Bronchial epithelial cell (primary cell): ENCODE measurements at regions not wholly inside any gene's neighbourhood (a gene's known extent, or its start where the extent isn't known, plus 50 kb on each side); places are given as distances from the start of the nearest gene placed in this dataset.

Experiments used
- DNase-seq: peaks from one replicate; pipeline ENCODE4 v3.0.0-alpha.2; 2010; ENCODE audit warnings: low read depth
- FAIRE-seq: peaks from 2 replicates; lab custom pipeline; 2011; peaks lifted over from hg19 to GRCh38; lab: Jason Lieb, UNC
- H3K27me3 ChIP-seq: 2 replicates; pipeline ENCODE4 v1.5.1; 2011; ENCODE audit warnings: low read length; ENCODE audit not compliant: control insufficient read depth, insufficient read depth
- H3K36me3 ChIP-seq: 2 replicates; pipeline ENCODE4 v1.5.1; 2011; ENCODE audit warnings: low read length; ENCODE audit not compliant: control insufficient read depth, insufficient read depth
- H3K4me3 ChIP-seq: 2 replicates; pipeline ENCODE4 v1.5.1; 2011; ENCODE audit warnings: mild to moderate bottlenecking, low read depth, low read length, control low read depth
- CTCF ChIP-seq: IDR thresholded peaks from 2 replicates; pipeline ENCODE4 v1.5.1; 2011; ENCODE audit warnings: mild to moderate bottlenecking, moderate library complexity, low read length, control low read depth, inconsistent platforms; ENCODE audit not compliant: insufficient read depth, severe bottlenecking

DNA sequence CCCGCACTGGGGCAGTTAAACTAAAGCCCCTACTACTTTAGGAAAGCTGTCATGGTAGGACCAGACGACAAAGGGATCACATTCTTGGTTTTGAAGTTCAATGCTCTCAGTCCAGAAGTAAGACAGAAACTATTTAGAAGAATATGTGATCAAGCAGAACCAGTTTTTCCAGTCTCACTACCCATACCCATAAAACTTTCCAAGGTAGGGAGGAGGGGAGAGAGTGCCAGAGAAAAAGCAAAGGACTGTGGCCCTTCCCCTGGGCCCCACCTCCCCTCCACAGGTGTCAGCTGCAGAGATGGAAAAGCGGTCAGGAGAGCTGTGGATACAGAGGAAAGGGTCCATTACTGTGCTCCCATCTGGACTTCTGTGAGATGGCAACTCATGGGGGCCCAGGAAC is 587.1 kb downstream of the SOX6 start:
- TF ChIP-seq CTCF: no peak
- Histone ChIP-seq H3K4me3 (no peak overlapping the region), H3K27me3 (no peaks in the 10 kb centered on the region), H3K36me3 (no peaks in the 10 kb centered on the region)
- FAIRE-seq (no peak), DNase-seq (peak; percentile 49)

- H3K27me3 ChIP-seq: no peaks in the 10 kb centered on the region
- peak; percentile 71 for TF ChIP-seq CTCF
- H3K36me3 ChIP-seq: no peaks in the 10 kb centered on the region
- DNase-seq (peak; percentile 28), FAIRE-seq (no peak)
- no peak overlapping the region for H3K4me3 ChIP-seq
Observed at GRCh38 chr11:15770798-15771414, 585.4 kb downstream of the SOX6 start.

GRCh38 chr11:15772547-15772946 is 583.8 kb downstream of the SOX6 start:
- Histone ChIP-seq H3K4me3 (no peak overlapping the region), H3K36me3 (no peaks in the 10 kb centered on the region), H3K27me3 (no peaks in the 10 kb centered on the region)
- FAIRE-seq: no peak
- TF ChIP-seq CTCF: no peak
- DNase-seq: no peak

- Histone ChIP-seq H3K36me3 (no peaks in the 10 kb centered on the region), H3K4me3 (no peak overlapping the region), H3K27me3 (no peaks in the 10 kb centered on the region)
- DNase-seq (no peak), FAIRE-seq (no peak)
- no peak for TF ChIP-seq CTCF
Observed at GRCh38 chr11:15772981-15773380, 583.4 kb downstream of the SOX6 start.

DNA sequence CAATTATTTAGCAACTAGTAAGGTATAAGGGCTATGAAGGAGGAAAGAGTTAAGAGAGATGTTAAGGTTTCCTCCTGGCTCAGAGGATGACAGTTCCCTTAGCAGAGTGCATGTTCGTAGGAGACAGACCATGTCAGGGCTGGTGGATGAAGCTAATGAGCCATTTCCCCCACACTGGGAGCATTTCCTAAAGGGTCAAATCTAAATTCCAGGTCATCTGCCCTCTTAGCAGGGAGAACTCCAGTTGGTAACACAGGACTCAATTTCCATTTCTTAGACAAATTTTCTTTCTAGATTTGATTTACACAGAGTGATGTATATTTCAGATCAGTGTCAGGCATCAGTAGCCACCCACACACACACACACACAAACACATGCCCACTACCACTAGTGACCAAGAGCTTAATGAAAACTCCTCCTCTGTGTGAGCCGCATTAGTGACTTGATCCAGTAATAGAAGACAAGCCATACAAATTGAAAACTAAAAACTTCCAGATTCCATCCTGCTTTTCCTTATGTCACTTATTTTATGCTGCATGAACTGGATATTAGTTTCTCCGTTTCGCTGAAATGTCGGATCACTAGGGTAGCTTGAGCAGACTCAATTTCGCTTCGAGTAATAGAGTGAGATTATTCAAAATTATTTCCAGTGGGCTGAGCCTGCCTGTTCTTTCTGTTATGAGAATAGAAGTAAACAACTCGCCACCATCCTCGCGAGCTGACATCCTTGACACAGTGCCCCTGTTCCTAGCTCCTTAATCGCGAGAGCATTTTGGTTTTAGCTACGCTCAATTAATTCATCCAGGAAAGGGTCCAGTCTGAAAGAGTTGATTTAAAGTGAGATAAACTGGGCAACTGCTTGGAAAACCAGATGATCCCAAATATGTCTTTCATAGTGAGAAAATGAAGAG is 582.6 kb downstream of the SOX6 start:
- FAIRE-seq: peak; percentile 23

More for the DNA sequence above, 582.6 kb downstream of the SOX6 start:
- no peak for TF ChIP-seq CTCF
- DNase-seq: no peak
- no peak overlapping the region for H3K4me3 ChIP-seq
- H3K36me3 ChIP-seq: no peaks in the 10 kb centered on the region
- no peaks in the 10 kb centered on the region for H3K27me3 ChIP-seq
